ENCODE measurements at regions not wholly inside any gene's neighbourhood (a gene's known extent, or its start where the extent isn't known, plus 50 kb on each side); places are given as distances from the start of the nearest gene placed in this dataset.

- intact Hi-C loops (cut with micrococcal nuclease) = no loop called here
- Mint-ChIP-seq H3K9me3 (peaks cover 5% of the 10 kb centered on the region), H3K27me3 (ENCODE audit: low read depth) (no peaks in the 10 kb centered on the region), H3K27ac (no peak overlapping the region), H3K36me3 (ENCODE audit: low read depth) (no peaks in the 10 kb centered on the region), H3K4me1 (ENCODE audit: low read depth) (no peaks in the 10 kb centered on the region), H3K4me3 (no peak overlapping the region)
- CTCF ChIA-PET = no interaction called here
- no peak for DNase-seq
Measured at GRCh38 chr21:20551939-20552338, 446.3 kb upstream of the NCAM2 start.

- intact Hi-C loops (cut with micrococcal nuclease) = no loop called here
- H3K9me3 Mint-ChIP-seq = no peaks in the 10 kb centered on the region
- H3K36me3 Mint-ChIP-seq (ENCODE audit: low read depth) = no peaks in the 10 kb centered on the region
- no peak overlapping the region for H3K27ac Mint-ChIP-seq
- no peaks in the 10 kb centered on the region for H3K27me3 Mint-ChIP-seq (ENCODE audit: low read depth)
- H3K4me3 Mint-ChIP-seq = no peak overlapping the region
- H3K4me1 Mint-ChIP-seq (ENCODE audit: low read depth) = no peaks in the 10 kb centered on the region
- CTCF ChIA-PET = no interaction called here
- DNase-seq = no peak
Measured at GRCh38 chr21:20554785-20555184, 443.4 kb upstream of the NCAM2 start.

GRCh38 chr21:20570824-20571232 is 427.4 kb upstream of the NCAM2 start:
- H3K4me3 Mint-ChIP-seq = no peak overlapping the region
- intact Hi-C loops (cut with micrococcal nuclease) = no loop called here

GRCh38 chr21:20572582-20572981 is 425.6 kb upstream of the NCAM2 start:
- DNase-seq = no peak
- peaks cover 1% of the 10 kb centered on the region for H3K9me3 Mint-ChIP-seq
- intact Hi-C loops (cut with micrococcal nuclease) = no loop called here
- H3K4me3 Mint-ChIP-seq = no peak overlapping the region
- H3K27me3 Mint-ChIP-seq (ENCODE audit: low read depth) = no peaks in the 10 kb centered on the region
- H3K4me1 Mint-ChIP-seq (ENCODE audit: low read depth) = no peaks in the 10 kb centered on the region
- H3K36me3 Mint-ChIP-seq (ENCODE audit: low read depth) = no peaks in the 10 kb centered on the region
- no peak overlapping the region for H3K27ac Mint-ChIP-seq
- CTCF ChIA-PET = no interaction called here

More at GRCh38 chr21:20570824-20571232, 427.4 kb upstream of the NCAM2 start:
- Mint-ChIP-seq H3K27ac (no peak overlapping the region), H3K9me3 (peaks cover 1% of the 10 kb centered on the region), H3K27me3 (ENCODE audit: low read depth) (no peaks in the 10 kb centered on the region), H3K36me3 (ENCODE audit: low read depth) (no peaks in the 10 kb centered on the region), H3K4me1 (ENCODE audit: low read depth) (no peaks in the 10 kb centered on the region)
- CTCF ChIA-PET = no interaction called here
- no peak for DNase-seq

GRCh38 chr21:20581361-20581760 is 416.8 kb upstream of the NCAM2 start:
- DNase-seq = no peak
- Mint-ChIP-seq H3K27me3 (ENCODE audit: low read depth) (no peaks in the 10 kb centered on the region), H3K4me3 (no peak overlapping the region), H3K27ac (no peak overlapping the region), H3K36me3 (ENCODE audit: low read depth) (no peaks in the 10 kb centered on the region), H3K9me3 (no peaks in the 10 kb centered on the region), H3K4me1 (ENCODE audit: low read depth) (no peaks in the 10 kb centered on the region)
- CTCF ChIA-PET = no interaction called here
- intact Hi-C loops (cut with micrococcal nuclease) = no loop called here

GRCh38 chr21:20591284-20591683 is 406.9 kb upstream of the NCAM2 start:
- H3K9me3 Mint-ChIP-seq = peaks cover 16% of the 10 kb centered on the region
- intact Hi-C loops (cut with micrococcal nuclease) = no loop called here
- H3K4me3 Mint-ChIP-seq = no peak overlapping the region
- H3K36me3 Mint-ChIP-seq (ENCODE audit: low read depth) = no peaks in the 10 kb centered on the region
- no peak for DNase-seq
- peaks cover 2% of the 10 kb centered on the region for H3K4me1 Mint-ChIP-seq (ENCODE audit: low read depth)
- H3K27ac Mint-ChIP-seq = no peak overlapping the region
- CTCF ChIA-PET = no interaction called here
- H3K27me3 Mint-ChIP-seq (ENCODE audit: low read depth) = no peaks in the 10 kb centered on the region

GRCh38 chr21:20592463-20592862 is 405.7 kb upstream of the NCAM2 start:
- DNase-seq = no peak
- Mint-ChIP-seq H3K4me1 (ENCODE audit: low read depth) (peaks cover 2% of the 10 kb centered on the region), H3K4me3 (no peak overlapping the region), H3K9me3 (peaks cover 16% of the 10 kb centered on the region), H3K27ac (no peak overlapping the region), H3K36me3 (ENCODE audit: low read depth) (no peaks in the 10 kb centered on the region), H3K27me3 (ENCODE audit: low read depth) (no peaks in the 10 kb centered on the region)
- intact Hi-C loops (cut with micrococcal nuclease) = no loop called here
- CTCF ChIA-PET = no interaction called here

- intact Hi-C loops (cut with micrococcal nuclease) = no loop called here
- H3K36me3 Mint-ChIP-seq (ENCODE audit: low read depth) = no peaks in the 10 kb centered on the region
- DNase-seq = no peak
- CTCF ChIA-PET = no interaction called here
- H3K4me3 Mint-ChIP-seq = no peak overlapping the region
- peaks cover 4% of the 10 kb centered on the region for H3K9me3 Mint-ChIP-seq
- no peaks in the 10 kb centered on the region for H3K4me1 Mint-ChIP-seq (ENCODE audit: low read depth)
- H3K27me3 Mint-ChIP-seq (ENCODE audit: low read depth) = no peaks in the 10 kb centered on the region
- H3K27ac Mint-ChIP-seq = no peak overlapping the region
Measured at GRCh38 chr21:20603236-20603635, 395.0 kb upstream of the NCAM2 start.

- H3K9me3 Mint-ChIP-seq = peaks cover 12% of the 10 kb centered on the region
Measured at GRCh38 chr21:20611008-20611407, 387.2 kb upstream of the NCAM2 start.

GRCh38 chr21:20613654-20614053 is 384.6 kb upstream of the NCAM2 start:
- DNase-seq = no peak
- intact Hi-C loops (cut with micrococcal nuclease) = no loop called here
- H3K27me3 Mint-ChIP-seq (ENCODE audit: low read depth) = no peaks in the 10 kb centered on the region
- peaks cover 6% of the 10 kb centered on the region for H3K9me3 Mint-ChIP-seq
- no peak overlapping the region for H3K27ac Mint-ChIP-seq
- no peaks in the 10 kb centered on the region for H3K4me1 Mint-ChIP-seq (ENCODE audit: low read depth)
- H3K4me3 Mint-ChIP-seq = no peak overlapping the region
- H3K36me3 Mint-ChIP-seq (ENCODE audit: low read depth) = no peaks in the 10 kb centered on the region
- CTCF ChIA-PET = no interaction called here

More at GRCh38 chr21:20611008-20611407, 387.2 kb upstream of the NCAM2 start:
- intact Hi-C loops (cut with micrococcal nuclease) = no loop called here
- no peaks in the 10 kb centered on the region for H3K4me1 Mint-ChIP-seq (ENCODE audit: low read depth)
- no peak overlapping the region for H3K4me3 Mint-ChIP-seq
- no peak overlapping the region for H3K27ac Mint-ChIP-seq
- CTCF ChIA-PET = no interaction called here
- DNase-seq = no peak
- no peaks in the 10 kb centered on the region for H3K27me3 Mint-ChIP-seq (ENCODE audit: low read depth)
- H3K36me3 Mint-ChIP-seq (ENCODE audit: low read depth) = no peaks in the 10 kb centered on the region

GRCh38 chr21:20617130-20617529 is 381.1 kb upstream of the NCAM2 start:
- Mint-ChIP-seq H3K9me3 (no peaks in the 10 kb centered on the region), H3K27me3 (ENCODE audit: low read depth) (no peaks in the 10 kb centered on the region), H3K27ac (no peak overlapping the region), H3K36me3 (ENCODE audit: low read depth) (no peaks in the 10 kb centered on the region), H3K4me3 (no peak overlapping the region), H3K4me1 (ENCODE audit: low read depth) (no peaks in the 10 kb centered on the region)
- no peak for DNase-seq
- CTCF ChIA-PET = no interaction called here
- intact Hi-C loops (cut with micrococcal nuclease) = no loop called here

GRCh38 chr21:20618878-20619277 is 379.3 kb upstream of the NCAM2 start:
- no peak overlapping the region for H3K27ac Mint-ChIP-seq
- H3K4me3 Mint-ChIP-seq = no peak overlapping the region
- no peaks in the 10 kb centered on the region for H3K27me3 Mint-ChIP-seq (ENCODE audit: low read depth)
- H3K36me3 Mint-ChIP-seq (ENCODE audit: low read depth) = no peaks in the 10 kb centered on the region
- no peak for DNase-seq
- no peaks in the 10 kb centered on the region for H3K4me1 Mint-ChIP-seq (ENCODE audit: low read depth)
- intact Hi-C loops (cut with micrococcal nuclease) = no loop called here
- peaks cover 2% of the 10 kb centered on the region for H3K9me3 Mint-ChIP-seq
- CTCF ChIA-PET = no interaction called here

- intact Hi-C loops (cut with micrococcal nuclease) = no loop called here
- Mint-ChIP-seq H3K9me3 (peaks cover 11% of the 10 kb centered on the region), H3K36me3 (ENCODE audit: low read depth) (no peaks in the 10 kb centered on the region), H3K27me3 (ENCODE audit: low read depth) (no peaks in the 10 kb centered on the region), H3K4me1 (ENCODE audit: low read depth) (no peaks in the 10 kb centered on the region), H3K27ac (no peak overlapping the region), H3K4me3 (no peak overlapping the region)
- CTCF ChIA-PET = no interaction called here
- no peak for DNase-seq
Measured at GRCh38 chr21:20627594-20627993, 370.6 kb upstream of the NCAM2 start.

- H3K36me3 Mint-ChIP-seq (ENCODE audit: low read depth) = no peaks in the 10 kb centered on the region
- no peaks in the 10 kb centered on the region for H3K4me1 Mint-ChIP-seq (ENCODE audit: low read depth)
- no peak overlapping the region for H3K27ac Mint-ChIP-seq
- H3K9me3 Mint-ChIP-seq = peaks cover 2% of the 10 kb centered on the region
- DNase-seq = no peak
- intact Hi-C loops (cut with micrococcal nuclease) = no loop called here
- no peak overlapping the region for H3K4me3 Mint-ChIP-seq
- no peaks in the 10 kb centered on the region for H3K27me3 Mint-ChIP-seq (ENCODE audit: low read depth)
- CTCF ChIA-PET = interaction anchor here (1.3 kb wide), 1 partner anchor 9 kb away, joined by 4 read pairs; no protein-coding TSS in a partner anchor
Measured at GRCh38 chr21:20631633-20632032, 366.6 kb upstream of the NCAM2 start.

Data from activated naive CD4-positive, alpha-beta T cell treated with anti-CD3 and anti-CD28 coated beads for 36 hours (primary cell).